Large intestine (tissue), 3 donors: ENCODE measurements at regions not wholly inside any gene's neighbourhood (a gene's known extent, or its start where the extent isn't known, plus 50 kb on each side); places are given as distances from the start of the nearest gene placed in this dataset.
A peak's percentile ranks its signal among the peaks of the same experiment; 100 is the strongest.

Source experiments
- DNase-seq, 2 donors: peaks; one replicate each; pipeline versions ENCODE4 v3.0.0 to v3.0.0-alpha.2; 2013
- H3K27ac ChIP-seq: one replicate; pipeline ENCODE4 v1.5.1; 2013; ENCODE audit warnings: low read length
- H3K27me3 ChIP-seq: 2 replicates; pipeline ENCODE4 v1.6.1; 2013; ENCODE audit warnings: low read length; ENCODE audit not compliant: control insufficient read depth, insufficient read depth
- H3K36me3 ChIP-seq: 2 replicates; pipeline ENCODE4 v1.6.1; 2013; ENCODE audit warnings: low read length; ENCODE audit not compliant: control insufficient read depth, insufficient read depth
- H3K4me1 ChIP-seq: one replicate; pipeline ENCODE4 v1.6.1; 2013; ENCODE audit warnings: low read length; ENCODE audit not compliant: control insufficient read depth, insufficient read depth
- H3K4me3 ChIP-seq: one replicate; pipeline ENCODE4 v1.5.1; 2013; ENCODE audit warnings: low read length
- H3K9me3 ChIP-seq: one replicate; pipeline ENCODE4 v1.6.1; 2013; ENCODE audit warnings: mild to moderate bottlenecking, low read depth, low read length, moderate library complexity; ENCODE audit not compliant: control insufficient read depth
- WGBS: methylation state at CpG from one replicate; pipeline ENCODE4 v1.1.5; 2013; ENCODE audit warnings: low lambda C conversion rate; ENCODE audit not compliant: insufficient coverage; 5-methylcytosine and 5-hydroxymethylcytosine counted together

- no peak overlapping the region for H3K4me3 ChIP-seq
- no peak overlapping the region for H3K27ac ChIP-seq
- WGBS, result no CpG with 5 or more reads among the region's 5 CpGs
- H3K36me3 ChIP-seq, result no peaks in the 10 kb centered on the region
- H3K4me1 ChIP-seq, result no peaks in the 10 kb centered on the region
- H3K9me3 ChIP-seq, result peaks cover 3% of the 10 kb centered on the region
- no peaks in the 10 kb centered on the region for H3K27me3 ChIP-seq
- no peak for DNase-seq
Observed at GRCh38 chr15:80328496-80328895, 75.7 kb upstream of the ARNT2 start.

GRCh38 chr15:80331886-80332406, 72.2 kb upstream of the ARNT2 start:
- Histone ChIP-seq H3K9me3 (peaks cover 3% of the 10 kb centered on the region), H3K27ac (no peak overlapping the region), H3K4me3 (no peak overlapping the region), H3K36me3 (no peaks in the 10 kb centered on the region), H3K27me3 (no peaks in the 10 kb centered on the region), H3K4me1 (no peaks in the 10 kb centered on the region)
- DNase-seq, result no peak
- 90% methylated on average over 4 of the region's 28 CpGs for WGBS

DNA sequence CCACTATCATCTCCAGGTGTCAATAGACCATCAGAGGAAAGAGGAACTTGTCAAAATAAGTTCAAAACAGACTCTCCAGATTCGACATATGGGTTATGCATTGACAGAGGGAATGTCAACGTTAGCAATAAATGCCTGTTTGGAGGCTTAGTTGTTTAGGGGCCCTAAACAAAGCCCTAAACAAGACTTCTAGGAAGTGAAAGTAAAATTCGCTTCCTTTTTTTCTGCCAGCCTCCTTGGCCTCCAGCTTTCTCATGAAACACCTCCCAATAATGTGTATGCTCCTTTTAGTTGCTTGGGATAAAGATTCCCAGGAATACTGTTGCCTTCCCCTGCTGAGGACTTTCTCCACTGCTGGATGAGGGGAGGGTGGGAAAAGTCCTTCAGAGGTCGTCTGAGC, 70.9 kb upstream of the ARNT2 start:
- H3K36me3 ChIP-seq, result no peaks in the 10 kb centered on the region
- DNase-seq, result no peak
- 80% methylated on average over 1 of the region's 4 CpGs for WGBS
- peaks cover under 1% of the 10 kb centered on the region for H3K9me3 ChIP-seq
- H3K4me1 ChIP-seq, result no peaks in the 10 kb centered on the region
- no peak overlapping the region for H3K4me3 ChIP-seq
- H3K27ac ChIP-seq, result no peak overlapping the region
- H3K27me3 ChIP-seq, result no peaks in the 10 kb centered on the region

DNA sequence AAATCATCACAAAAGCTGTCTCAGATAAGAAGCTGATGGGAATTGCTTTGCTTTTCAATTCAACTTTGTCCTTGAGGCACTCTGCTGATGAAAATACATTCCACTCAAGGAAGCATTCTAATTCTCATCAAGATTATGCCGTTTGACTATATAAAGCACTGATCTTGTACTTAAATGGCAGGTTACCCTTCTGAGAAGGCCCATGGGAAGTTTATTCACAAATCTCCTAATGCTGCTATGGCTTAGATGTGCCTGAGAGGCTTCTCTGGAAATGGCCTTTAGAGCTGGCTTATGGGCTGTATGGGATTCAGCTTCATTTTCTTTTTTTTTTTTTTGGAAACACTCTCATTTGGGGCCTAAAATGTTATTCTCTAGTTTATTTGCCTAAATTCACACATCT, 69.7 kb upstream of the ARNT2 start:
- no peak for DNase-seq
- no peaks in the 10 kb centered on the region for H3K27me3 ChIP-seq
- no peak overlapping the region for H3K27ac ChIP-seq
- H3K9me3 ChIP-seq, result no peaks in the 10 kb centered on the region
- H3K4me1 ChIP-seq, result no peaks in the 10 kb centered on the region
- H3K36me3 ChIP-seq, result no peaks in the 10 kb centered on the region
- no CpG with 5 or more reads among the region's 1 CpG for WGBS
- no peak overlapping the region for H3K4me3 ChIP-seq

DNA sequence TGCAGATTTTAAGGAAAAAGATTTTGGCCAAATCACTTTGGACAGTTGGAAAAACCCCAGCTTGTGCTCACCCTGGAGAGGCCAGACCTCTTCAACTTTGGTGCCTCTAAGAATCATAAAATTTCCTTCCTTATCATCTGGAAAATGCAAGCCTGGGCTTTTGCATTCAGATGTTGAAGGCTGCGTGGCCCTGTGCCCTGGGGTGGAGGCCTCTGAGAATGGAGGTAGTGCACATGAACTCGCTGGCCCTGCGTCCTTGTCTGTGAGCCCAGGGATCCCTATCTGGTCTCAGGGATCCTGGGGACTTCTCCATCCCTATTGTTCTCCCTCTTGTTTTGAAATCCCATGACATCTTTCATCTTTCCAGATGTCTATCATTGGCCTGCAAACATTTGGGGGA, 64.6 kb upstream of the ARNT2 start:
- DNase-seq, result no peak
- no peak overlapping the region for H3K27ac ChIP-seq
- no peaks in the 10 kb centered on the region for H3K4me1 ChIP-seq
- no CpG with 5 or more reads among the region's 3 CpGs for WGBS
- H3K9me3 ChIP-seq, result no peaks in the 10 kb centered on the region
- H3K27me3 ChIP-seq, result peaks cover 2% of the 10 kb centered on the region
- H3K4me3 ChIP-seq, result no peak overlapping the region
- H3K36me3 ChIP-seq, result no peaks in the 10 kb centered on the region

DNA sequence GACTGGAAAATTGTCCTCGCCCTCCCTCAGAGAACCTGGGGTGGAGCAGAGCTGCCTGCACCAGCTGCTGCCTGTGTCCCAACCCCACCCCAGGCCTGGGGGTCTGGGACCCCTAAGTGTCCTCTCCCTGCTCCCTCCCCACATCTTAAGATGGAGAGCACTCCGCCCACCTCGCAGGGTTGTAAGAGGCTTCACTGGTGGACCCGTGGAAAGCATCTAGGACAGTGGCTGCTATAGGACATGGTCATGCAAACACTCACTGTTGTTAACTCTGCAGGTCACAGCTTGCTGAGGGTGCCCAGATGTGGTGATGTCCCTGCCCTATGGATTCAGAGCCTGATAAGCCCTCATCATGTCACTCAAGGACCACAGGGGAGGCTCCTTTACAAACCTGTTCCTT, 62.0 kb upstream of the ARNT2 start:
- no peaks in the 10 kb centered on the region for H3K9me3 ChIP-seq
- H3K4me1 ChIP-seq, result no peaks in the 10 kb centered on the region
- no peak overlapping the region for H3K27ac ChIP-seq
- H3K4me3 ChIP-seq, result no peak overlapping the region
- peaks cover 2% of the 10 kb centered on the region for H3K27me3 ChIP-seq
- no CpG with 5 or more reads among the region's 4 CpGs for WGBS
- no peaks in the 10 kb centered on the region for H3K36me3 ChIP-seq
- no peak for DNase-seq

- no CpG with 5 or more reads among the region's 3 CpGs for WGBS
- no peaks in the 10 kb centered on the region for H3K4me1 ChIP-seq
- DNase-seq, result peak; percentile 23 to 37
- H3K4me3 ChIP-seq, result no peak overlapping the region
- peaks cover 2% of the 10 kb centered on the region for H3K27me3 ChIP-seq
- H3K36me3 ChIP-seq, result no peaks in the 10 kb centered on the region
- no peaks in the 10 kb centered on the region for H3K9me3 ChIP-seq
- H3K27ac ChIP-seq, result no peak overlapping the region
Observed at GRCh38 chr15:80343554-80343992, 60.6 kb upstream of the ARNT2 start.

- DNase-seq, result no peak
- WGBS, result no CpG with 5 or more reads among the region's 1 CpG
- Histone ChIP-seq H3K27me3 (no peaks in the 10 kb centered on the region), H3K27ac (no peak overlapping the region), H3K4me1 (no peaks in the 10 kb centered on the region), H3K9me3 (no peaks in the 10 kb centered on the region), H3K36me3 (no peaks in the 10 kb centered on the region), H3K4me3 (no peak overlapping the region)
Observed at GRCh38 chr15:80350941-80351610, 53.1 kb upstream of the ARNT2 start.
